ENCODE measurements at regions not wholly inside any gene's neighbourhood (a gene's known extent, or its start where the extent isn't known, plus 50 kb on each side); places are given as distances from the start of the nearest gene placed in this dataset.

DNA sequence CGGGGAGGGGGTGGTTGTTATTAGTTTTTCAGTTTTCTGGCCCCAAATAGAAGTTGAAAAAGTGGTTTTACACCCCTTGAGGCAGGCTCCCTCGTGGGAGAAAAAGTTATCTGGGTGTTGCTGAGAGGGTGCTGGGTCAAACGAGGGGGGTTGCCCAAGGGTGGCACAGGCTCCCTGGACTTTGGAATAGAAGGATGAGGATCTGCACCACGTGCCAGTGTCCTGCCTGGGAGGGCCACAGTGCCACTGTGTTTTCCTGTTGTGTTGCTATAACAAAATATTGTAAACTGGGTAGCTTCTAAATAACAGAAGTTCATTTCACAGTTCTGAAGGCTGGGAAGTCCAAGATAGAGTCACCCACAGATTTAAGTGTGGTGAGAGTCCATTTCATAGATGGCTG, 181.9 kb downstream of the CXCL12 start:
- TF ChIP-seq, protein P1, sequence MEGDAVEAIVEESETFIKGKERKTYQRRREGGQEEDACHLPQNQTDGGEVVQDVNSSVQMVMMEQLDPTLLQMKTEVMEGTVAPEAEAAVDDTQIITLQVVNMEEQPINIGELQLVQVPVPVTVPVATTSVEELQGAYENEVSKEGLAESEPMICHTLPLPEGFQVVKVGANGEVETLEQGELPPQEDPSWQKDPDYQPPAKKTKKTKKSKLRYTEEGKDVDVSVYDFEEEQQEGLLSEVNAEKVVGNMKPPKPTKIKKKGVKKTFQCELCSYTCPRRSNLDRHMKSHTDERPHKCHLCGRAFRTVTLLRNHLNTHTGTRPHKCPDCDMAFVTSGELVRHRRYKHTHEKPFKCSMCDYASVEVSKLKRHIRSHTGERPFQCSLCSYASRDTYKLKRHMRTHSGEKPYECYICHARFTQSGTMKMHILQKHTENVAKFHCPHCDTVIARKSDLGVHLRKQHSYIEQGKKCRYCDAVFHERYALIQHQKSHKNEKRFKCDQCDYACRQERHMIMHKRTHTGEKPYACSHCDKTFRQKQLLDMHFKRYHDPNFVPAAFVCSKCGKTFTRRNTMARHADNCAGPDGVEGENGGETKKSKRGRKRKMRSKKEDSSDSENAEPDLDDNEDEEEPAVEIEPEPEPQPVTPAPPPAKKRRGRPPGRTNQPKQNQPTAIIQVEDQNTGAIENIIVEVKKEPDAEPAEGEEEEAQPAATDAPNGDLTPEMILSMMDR (conservative IDR thresholded peaks at IDR 0.05; ENCODE audit: low read length): no peak
- no peak for TF ChIP-seq EZH2phosphoT487 (IDR thresholded peaks at IDR 0.05; ENCODE audit: borderline replicate concordance)
